ENCODE measurements at regions not wholly inside any gene's neighbourhood (a gene's known extent, or its start where the extent isn't known, plus 50 kb on each side); places are given as distances from the start of the nearest gene placed in this dataset.
A peak's percentile ranks its signal among the peaks of the same experiment; 100 is the strongest.

DNA sequence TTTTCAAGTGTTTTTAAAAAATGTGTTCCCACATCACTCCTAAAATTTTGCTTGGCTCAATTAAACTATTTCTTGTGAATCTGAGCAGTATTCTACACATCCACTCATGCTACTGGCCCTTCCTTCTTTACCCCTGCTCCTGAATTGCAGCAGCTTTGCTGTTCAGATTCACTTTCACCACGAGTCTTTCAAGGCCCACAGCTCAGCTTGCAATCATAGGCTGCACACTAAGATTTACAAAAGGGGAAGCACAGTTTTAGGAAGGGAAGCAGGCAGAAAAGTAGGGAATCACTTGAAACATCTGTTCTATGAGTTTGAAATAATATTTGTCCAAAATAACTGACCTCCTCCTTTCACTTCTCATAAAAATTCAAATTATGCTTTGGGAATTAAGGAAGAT, 70.9 kb upstream of the EDEM3 start:
- Mint-ChIP-seq H3K36me3 (no peaks in the 10 kb centered on the region), H3K9me3 (peaks cover 4% of the 10 kb centered on the region), H3K27me3 (no peaks in the 10 kb centered on the region), H3K4me1 (ENCODE audit: unreplicated experiment) (peaks cover 21% of the 10 kb centered on the region), H3K4me3 (no peak overlapping the region), H3K27ac (no peak overlapping the region)
- DNase-seq (ENCODE audit: extremely low spot score, unreplicated experiment): no peak
- TF ChIP-seq CTCF (conservative IDR thresholded peaks at IDR 0.05): no peak

GRCh38 chr1:184824691-184825323, 70.1 kb upstream of the EDEM3 start:
- Mint-ChIP-seq H3K27me3 (no peaks in the 10 kb centered on the region), H3K27ac (no peak overlapping the region), H3K9me3 (peaks cover 4% of the 10 kb centered on the region), H3K36me3 (no peaks in the 10 kb centered on the region), H3K4me3 (no peak overlapping the region), H3K4me1 (ENCODE audit: unreplicated experiment) (peaks cover 21% of the 10 kb centered on the region)
- TF ChIP-seq CTCF (conservative IDR thresholded peaks at IDR 0.05): no peak
- DNase-seq (ENCODE audit: extremely low spot score, unreplicated experiment): no peak

DNA sequence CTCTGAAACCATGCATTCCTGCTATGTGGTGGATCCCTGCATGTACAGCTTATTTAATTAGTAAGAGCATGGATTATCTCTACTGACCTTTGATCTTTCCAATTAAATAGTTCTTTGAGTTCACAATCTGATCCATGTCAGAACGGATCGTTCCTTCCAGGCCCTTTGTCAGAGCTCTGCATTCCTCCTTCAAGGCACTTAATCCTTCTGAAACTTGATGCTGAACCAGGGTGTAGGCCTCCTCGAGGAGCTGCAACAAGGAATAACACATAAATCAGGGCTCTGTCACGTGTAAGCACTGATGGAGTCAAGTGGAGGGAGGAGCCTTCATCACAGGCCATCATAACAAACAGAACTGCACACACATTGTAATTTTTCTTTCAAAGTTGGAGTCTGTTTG, 68.4 kb upstream of the EDEM3 start:
- Mint-ChIP-seq H3K36me3 (no peaks in the 10 kb centered on the region), H3K4me1 (ENCODE audit: unreplicated experiment) (peaks cover 20% of the 10 kb centered on the region), H3K4me3 (peak overlapping the region; percentile 23), H3K9me3 (peaks cover 4% of the 10 kb centered on the region), H3K27ac (peak overlapping the region; percentile 64), H3K27me3 (no peaks in the 10 kb centered on the region)
- no peak for DNase-seq (ENCODE audit: extremely low spot score, unreplicated experiment)
- TF ChIP-seq CTCF (conservative IDR thresholded peaks at IDR 0.05): no peak

DNA sequence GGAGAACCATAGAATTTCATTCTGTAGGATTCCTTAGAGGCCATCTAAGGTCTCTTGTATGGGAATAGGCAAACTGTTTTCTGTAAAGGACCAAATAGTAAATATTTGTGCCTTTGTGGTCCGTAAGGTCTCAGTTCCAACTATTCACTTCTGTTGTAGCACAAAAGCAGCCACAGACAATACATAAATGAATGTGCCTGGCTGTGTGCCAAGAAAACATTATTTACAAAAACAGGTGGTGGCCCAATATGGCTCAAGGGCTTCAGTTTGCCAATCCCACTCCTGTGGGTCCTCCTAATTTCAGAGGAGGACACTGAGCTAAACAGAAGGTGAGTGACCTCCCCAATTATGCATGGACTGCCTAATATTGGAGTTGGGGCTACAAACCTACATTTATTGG, 67.6 kb upstream of the EDEM3 start:
- H3K27ac Mint-ChIP-seq: no peak overlapping the region
- no peaks in the 10 kb centered on the region for H3K27me3 Mint-ChIP-seq
- DNase-seq (ENCODE audit: extremely low spot score, unreplicated experiment): no peak
- peaks cover 14% of the 10 kb centered on the region for H3K4me1 Mint-ChIP-seq (ENCODE audit: unreplicated experiment)
- H3K9me3 Mint-ChIP-seq: peaks cover 4% of the 10 kb centered on the region
- TF ChIP-seq CTCF (conservative IDR thresholded peaks at IDR 0.05): no peak
- no peak overlapping the region for H3K4me3 Mint-ChIP-seq
- no peaks in the 10 kb centered on the region for H3K36me3 Mint-ChIP-seq

GRCh38 chr1:184821658-184822057, 67.0 kb upstream of the EDEM3 start:
- Mint-ChIP-seq H3K4me1 (ENCODE audit: unreplicated experiment) (peaks cover 14% of the 10 kb centered on the region), H3K9me3 (peaks cover 4% of the 10 kb centered on the region), H3K36me3 (no peaks in the 10 kb centered on the region), H3K27ac (no peak overlapping the region), H3K27me3 (no peaks in the 10 kb centered on the region), H3K4me3 (no peak overlapping the region)
- TF ChIP-seq CTCF (conservative IDR thresholded peaks at IDR 0.05): no peak
- DNase-seq (ENCODE audit: extremely low spot score, unreplicated experiment): no peak

DNA sequence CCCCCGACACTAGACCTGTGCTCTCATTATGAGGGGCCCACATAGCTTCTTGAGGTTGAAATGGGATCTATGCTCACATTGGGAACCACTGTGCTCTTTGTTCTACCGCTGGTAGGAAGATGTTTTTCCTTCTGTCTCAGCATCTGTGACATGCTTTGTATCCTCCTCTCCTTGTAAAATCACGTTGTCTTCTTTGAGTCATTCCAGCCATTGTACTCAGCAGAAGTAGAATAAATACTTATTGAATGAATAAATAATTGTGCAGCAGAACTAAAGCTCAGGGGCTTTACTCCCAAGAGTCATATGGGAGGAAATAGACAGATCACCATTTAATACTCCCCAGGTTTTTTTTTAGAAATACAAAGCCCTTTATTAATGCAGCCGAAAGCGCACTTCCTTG, 66.3 kb upstream of the EDEM3 start:
- no peaks in the 10 kb centered on the region for H3K36me3 Mint-ChIP-seq

More for the DNA sequence above, 66.3 kb upstream of the EDEM3 start:
- no peak overlapping the region for H3K27ac Mint-ChIP-seq
- H3K4me1 Mint-ChIP-seq (ENCODE audit: unreplicated experiment): peaks cover 14% of the 10 kb centered on the region
- DNase-seq (ENCODE audit: extremely low spot score, unreplicated experiment): no peak
- no peak for TF ChIP-seq CTCF (conservative IDR thresholded peaks at IDR 0.05)
- no peaks in the 10 kb centered on the region for H3K27me3 Mint-ChIP-seq
- peaks cover 4% of the 10 kb centered on the region for H3K9me3 Mint-ChIP-seq
- H3K4me3 Mint-ChIP-seq: no peak overlapping the region

All from type B pancreatic cell (in vitro differentiated cells).